Forelimb muscle (tissue), 1 donor: ENCODE measurements at regions not wholly inside any gene's neighbourhood (a gene's known extent, or its start where the extent isn't known, plus 50 kb on each side); places are given as distances from the start of the nearest gene placed in this dataset.
"Not testable (repeated sequence)": the region's sequence is repeated elsewhere in the genome, so short reads cannot be mapped to it uniquely, and the experiment has no call there.

Source experiments
- DNase-seq: peaks from one replicate; pipeline ENCODE4 v3.0.0-alpha.2; 2013; ENCODE audit warnings: low read depth

DNA sequence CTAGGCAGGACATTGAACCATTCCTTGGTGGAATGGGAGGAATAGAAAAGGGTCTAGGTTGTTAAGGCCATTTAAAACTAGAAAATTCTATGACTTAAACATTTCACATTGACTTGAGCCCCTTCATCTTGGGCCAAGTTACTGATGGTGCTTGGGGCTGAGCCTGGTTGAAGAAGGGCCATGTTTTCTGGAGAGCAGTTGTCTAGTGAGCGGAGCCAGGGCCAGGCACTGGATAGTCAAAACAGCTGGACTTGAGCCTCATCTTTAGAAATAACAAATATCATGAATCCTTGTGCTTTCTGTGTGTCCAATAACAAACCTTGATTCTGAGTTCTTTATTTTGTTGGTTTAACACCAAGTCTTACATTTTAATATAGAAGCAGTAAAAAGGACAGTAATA lies 134.6 kb upstream of the TCF21 start:
- DNase-seq, result no peak

DNA sequence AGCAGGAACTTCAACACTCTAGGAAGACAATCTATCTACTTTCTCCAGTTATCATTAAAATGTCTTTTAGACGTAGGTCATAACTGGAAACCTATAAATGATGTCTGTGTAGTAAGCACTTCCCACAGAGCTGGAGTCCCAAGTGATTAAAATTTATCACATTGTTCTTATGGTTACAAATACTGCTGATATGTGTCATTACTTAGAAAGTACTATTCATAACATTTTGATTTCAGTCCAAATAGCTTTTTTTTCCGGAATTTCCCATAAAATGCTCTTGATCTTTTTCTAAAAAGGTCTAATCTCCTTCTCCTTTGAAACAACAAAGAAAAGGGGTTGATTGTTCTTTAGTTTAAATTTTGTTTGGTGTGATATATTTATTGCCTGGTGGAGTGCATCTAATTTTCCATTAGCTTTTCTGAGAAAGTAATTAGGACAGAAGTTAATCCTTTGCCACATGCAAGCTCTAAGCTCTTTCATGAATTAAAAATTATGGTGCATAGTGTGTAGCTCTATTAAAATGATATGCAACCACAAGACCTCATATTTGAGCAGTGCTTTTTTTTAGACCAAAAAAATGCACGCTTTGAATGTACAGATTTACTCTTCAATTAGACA lies 132.7 kb upstream of the TCF21 start:
- no peak for DNase-seq

DNA sequence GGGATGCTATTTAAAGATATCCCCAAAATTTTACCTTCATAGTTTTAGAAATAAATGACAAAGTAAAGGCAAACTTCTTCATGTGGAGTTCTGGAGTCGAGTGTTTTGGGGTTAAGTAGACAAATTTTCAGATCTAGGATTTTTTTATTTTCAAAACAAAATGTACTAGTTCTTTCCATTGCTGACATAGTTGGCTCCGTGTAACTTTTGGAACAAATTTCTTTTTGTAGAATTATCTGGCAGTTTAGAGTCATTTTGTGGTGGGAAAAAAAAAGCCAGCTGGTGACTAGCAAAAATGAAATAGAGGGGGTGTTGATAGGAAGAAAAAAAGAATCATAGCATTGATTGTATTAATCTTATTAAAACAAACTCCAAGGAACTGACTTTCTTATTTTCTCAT lies 131.6 kb upstream of the TCF21 start:
- peak; percentile 75 for DNase-seq

DNA sequence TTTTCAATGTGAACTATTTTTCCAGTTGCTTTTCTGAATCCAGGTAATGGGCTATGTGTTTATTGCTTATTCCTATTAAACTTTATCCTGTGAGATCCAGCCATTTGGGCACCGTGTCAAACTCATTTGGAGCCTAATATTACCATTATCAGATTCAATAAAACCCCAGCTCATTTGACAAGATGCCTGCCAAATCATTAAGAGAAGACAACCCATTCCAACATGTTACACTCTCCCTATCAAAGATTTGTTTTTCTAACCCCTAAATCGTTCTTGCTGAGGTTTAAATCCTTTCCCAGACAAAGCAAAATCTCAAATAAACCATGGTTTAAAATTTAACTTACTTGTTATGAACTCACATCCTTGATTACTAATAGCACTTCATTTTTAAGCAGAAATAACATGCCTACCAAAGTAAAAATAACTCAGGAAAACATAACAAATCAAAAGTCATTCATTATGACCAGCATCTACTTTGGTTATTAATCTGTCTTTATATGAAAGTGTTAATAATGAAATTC lies 130.0 kb upstream of the TCF21 start:
- DNase-seq, result no peak

DNA sequence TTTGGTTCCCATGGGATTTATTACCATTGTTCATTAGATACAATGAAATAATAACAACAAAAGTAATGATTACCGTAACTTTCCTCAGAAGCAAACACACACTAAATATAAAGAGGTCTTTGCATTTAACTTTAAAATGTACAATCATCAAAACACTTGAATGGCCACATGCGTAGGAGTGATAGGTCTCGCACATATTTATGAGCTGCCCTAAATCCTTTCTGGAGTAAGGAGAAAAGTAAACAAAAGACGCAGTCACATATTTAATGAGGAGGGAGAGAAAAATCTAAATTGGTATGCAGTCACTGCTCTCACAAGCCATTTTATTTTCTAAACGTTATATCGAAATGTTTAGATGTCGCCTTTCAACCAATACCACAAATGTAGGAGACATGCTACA lies 129.4 kb upstream of the TCF21 start:
- no peak for DNase-seq

DNA sequence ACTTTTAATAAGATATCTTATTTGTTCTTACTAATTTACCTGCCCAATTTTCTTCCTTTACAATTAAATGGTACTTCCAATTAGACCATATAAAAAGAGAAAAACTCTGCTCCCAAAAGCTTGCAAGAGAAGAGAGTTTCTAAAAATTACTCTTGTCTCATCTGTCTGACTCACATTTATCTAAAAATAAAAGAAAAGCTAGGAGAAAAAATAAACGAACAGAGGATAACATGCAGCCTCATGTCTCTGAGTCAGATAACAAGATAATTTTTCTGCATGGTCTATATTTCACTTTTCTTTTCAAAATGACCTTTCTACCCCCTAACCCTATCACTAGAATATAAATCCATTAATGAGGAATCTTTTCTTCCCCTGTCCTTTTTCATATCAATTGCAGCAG lies 127.2 kb upstream of the TCF21 start:
- DNase-seq, result no peak

DNA sequence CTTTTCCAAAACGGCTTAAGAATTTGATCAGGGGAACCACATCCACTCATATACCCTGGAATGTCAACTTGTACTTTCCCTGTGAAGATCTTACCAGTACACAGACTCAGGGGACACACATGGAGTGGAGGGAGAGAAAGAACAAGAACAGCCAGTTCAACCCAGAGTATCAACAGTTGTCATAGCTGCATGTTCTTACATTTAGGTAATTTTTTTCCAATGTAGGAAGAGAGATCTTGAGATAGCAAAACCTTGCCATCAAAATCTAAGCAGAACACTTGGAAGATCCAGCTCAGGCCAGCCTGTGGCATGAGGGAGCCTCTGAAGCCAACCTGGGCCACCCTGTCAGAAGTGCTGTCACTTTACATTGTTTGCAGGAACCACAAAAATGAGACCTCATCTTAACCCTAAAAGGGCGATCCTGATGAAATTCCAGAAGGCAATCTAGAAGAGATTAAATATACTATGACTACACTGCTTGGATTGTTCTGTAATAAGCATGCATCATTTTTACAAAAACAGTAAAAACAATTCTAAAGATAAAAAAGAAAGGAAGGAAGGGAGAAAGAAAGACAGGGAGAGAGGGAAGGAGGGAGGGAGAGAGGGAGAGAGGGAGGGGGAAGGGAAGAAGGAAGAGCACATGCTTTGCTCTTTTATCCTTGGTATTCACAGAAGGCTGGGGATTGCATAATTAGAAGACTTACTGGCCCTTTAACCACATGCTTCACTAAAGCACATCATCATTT lies 124.7 kb upstream of the TCF21 start:
- no peak for DNase-seq

DNA sequence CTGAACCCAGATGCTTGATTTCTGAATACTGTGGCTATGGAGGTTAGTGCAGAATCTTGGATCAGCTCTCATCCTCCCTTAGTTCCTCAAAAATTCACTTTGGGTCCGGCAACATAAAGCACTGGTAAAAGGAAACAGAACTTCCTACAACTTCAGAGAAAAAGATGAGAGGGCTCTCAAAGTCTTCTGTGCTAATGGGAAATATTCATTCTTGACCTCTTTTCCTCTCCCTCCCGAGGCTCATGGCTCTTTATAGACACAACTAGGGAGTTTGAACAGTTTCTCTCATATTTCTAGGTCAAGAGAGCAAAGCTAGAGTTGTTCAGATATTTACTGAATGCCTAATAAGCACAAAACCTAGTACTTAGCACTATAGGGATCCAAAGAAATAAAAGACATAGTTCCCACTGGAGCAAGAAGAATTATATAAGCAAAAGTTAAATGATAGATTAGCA lies 124.1 kb upstream of the TCF21 start:
- no peak for DNase-seq

DNA sequence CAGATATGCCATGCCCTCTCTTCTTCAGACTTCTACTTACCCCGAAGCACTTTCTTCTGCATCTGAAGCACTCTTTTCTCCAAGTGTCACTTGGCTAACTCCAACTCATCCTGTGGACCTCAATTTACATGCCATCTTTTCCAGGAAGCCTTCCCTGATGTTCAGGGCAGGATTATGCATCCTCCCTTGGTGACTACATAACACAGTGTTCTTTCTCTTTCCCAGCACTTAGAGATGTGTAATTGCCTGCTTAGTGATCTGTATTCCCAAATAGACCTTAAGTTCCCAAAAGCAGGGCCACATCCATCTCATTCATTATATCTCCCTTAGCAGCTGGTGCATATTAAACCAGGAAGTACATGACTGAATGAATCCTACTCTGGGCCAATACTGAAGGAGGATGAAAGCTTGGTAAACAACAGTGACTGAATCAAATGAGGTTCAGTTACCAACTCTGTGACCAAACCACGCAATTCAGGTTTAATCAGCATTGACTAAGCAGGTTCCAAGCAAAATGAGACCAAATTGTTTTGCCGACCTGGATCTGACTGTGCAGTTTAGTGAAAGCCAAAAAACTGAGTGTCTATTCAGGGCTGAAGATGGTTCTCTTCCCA lies 121.4 kb upstream of the TCF21 start:
- no peak for DNase-seq

DNA sequence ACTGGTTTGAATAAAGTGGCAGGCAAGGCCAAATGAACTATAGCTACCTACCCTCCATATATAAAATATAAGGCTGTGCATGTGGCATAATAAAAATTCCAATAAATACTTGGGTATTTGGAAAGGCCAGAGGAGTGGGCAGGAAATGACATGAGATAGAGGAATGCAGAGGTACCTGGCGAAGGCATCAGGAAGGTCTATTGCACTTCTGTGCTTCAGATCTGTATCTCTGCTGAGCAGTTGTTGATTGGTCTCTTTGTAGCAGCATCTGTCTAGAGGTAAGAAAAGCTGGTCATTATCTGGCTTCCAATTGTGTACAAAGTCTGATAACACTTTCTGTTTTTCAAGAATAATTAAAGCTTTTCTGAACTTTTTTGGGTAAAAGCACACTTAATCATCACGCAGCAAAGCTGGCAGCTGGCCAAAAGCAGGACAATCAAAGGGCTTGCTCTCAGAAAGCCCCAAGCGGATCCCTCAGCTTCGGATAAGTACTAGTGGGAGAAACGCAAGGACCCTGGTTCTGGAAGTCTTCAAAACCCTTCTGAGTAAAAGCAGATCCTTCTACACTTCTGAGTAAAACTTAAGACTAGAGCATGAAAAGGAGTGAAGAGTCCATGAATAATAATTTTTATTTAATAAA lies 120.1 kb upstream of the TCF21 start:
- DNase-seq, result no peak

DNA sequence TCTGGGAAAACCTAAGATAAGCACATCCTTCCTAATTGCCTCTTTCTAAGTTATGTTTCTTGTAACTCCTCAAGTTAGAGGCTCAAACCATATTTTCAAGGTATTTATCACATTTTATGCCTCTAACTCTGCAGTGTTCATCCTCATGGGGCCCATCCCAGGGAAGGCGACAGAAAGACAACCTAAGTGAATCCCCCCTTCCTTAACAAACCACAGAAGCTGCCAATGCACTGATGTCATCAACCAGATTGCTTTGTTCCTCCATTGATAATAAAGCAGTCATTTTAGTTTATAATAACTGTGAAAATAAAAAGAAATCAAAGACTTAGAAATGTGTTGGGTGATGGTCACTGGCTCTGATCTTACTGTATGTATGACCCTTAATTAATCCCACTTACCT lies 119.5 kb upstream of the TCF21 start:
- DNase-seq, result no peak

DNA sequence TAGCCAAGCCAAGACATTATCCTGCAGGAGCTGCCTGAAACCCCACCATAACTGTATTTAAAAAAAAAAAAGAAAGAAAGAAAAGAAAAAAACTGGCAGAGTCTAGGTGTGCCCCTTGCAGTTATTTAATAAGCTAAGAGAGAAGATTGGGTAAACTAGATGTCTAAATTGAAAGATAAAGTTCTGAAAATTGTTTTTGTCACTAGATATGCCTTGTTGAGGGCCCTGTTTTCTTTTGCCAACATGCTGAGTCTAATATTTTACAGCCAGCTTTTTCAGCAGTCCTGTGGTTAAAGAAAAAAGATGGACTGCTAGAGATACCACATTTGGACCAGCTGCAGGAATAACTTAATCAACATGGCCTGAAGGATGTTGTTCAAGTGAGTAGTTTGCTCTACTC lies 116.3 kb upstream of the TCF21 start:
- DNase-seq, result no peak

DNA sequence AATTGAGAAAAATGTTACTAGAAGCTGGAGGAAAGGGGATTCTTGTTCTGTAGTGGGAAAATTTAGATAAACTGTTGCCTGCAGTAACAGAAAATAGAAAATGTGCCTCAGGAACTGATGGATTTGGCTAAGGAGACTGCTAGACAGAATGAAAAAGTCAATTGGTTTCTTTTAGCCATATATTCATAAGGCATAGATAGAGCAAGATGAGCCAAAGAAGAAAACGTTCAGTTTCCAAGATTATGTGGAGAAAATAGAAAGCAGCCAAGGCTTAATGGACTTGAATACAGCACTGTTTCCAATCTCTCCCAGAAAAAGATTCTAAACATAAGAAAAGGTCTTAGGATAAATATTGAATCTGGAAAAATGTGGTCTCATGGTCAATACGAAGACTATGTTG lies 115.1 kb upstream of the TCF21 start:
- no peak for DNase-seq

DNA sequence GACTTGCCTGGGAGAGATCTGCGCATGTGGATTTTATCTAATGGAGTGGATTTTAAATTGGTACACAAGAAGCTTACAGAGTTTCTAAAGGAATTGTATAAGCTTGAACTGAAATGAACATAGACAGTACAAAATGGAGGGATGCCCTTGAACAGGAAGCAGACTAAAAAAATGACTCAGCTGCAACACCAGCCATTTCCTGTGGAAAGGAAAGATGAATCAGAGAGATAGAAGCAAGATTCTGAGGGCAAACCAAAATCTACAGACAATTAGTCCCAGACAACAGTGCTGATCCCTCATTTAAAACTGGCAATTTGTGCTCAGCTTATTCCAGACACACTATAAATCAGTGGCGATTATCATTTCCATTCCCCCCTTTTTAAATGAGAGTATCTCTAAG lies 114.6 kb upstream of the TCF21 start:
- DNase-seq, result no peak

DNA sequence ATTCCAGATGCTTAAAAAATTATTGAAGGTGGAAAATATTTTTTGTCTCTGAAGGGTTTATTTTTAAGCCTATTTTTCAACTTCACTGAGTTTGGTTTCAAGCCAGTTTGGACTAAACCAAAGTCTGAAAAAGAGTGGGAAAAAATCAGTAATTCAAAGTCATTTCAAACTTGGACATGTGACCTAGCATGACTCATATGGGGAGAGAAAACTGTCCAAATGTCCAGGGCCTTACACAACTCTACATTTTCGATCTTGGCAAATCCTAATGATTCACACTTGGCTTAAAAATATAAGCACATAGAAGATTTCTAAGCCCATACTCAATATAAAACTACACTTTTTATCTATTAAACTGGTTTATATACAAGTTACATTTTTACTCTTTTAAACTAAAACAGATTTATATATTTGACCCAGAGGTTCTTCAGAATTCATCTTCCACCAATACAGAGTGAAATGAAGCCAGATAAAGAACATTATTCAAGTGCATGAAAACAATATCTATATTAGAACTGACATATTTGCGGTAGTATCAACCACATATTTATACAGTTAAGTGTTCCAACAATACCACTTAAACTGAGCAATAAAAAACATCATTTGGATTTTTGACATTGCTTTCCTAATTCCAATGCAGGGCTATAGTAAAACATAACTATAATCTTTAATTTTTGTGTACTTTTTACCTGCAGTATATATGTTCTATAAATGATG lies 110.3 kb upstream of the TCF21 start:
- peak; percentile 86 for DNase-seq

DNA sequence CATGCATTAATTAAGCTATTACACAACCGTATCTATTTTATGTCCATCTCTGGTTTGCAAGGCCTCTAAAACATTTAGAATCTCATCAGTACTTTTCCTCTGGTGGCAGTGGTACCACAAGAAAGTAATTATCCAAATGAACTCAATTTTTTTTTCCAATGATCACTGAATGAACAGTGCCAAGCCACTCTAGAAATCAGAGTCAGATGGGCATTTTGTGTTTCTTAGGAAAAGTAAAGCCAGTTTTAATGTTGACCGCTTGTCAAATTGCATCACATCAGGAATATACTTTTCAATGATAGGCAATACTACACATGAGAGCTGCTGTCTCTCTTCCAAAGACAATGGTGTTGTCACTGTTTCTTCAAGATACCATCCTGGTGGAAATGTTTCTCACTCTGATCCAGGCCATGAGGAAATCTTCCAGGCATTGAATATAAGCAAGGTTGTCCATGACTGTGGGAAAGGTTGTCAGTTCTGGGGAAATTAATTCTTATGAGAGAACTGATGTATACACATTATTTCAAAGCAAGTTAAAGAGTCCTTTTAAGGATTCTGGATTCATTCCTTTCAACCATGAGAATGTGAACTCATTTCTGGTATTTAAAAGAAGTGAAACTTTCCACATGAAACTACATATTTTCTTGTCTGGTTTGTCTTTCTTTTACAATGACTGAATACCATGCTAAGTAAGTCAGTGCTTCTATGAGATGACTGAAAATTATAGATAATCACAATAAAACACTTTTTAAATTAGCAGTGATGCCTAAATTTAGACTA lies 108.8 kb upstream of the TCF21 start:
- no peak for DNase-seq

DNA sequence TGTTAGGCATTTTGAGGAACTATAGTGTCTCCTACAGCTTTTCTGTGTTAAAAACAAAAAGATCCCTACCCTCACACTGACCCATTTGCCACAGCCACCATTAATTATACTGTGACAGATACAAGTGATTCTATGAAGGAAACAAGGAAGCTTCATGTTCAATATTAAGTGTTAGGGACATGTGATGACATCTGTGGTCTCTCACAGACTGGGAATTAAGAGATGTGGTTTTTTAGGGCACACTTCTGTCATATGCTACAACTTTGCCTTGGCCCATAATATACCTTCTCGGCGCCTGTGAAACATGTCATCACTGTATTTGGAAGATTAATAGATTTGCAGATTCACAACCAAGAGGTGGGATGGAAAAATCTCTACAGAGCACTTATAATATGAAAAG lies 102.9 kb upstream of the TCF21 start:
- DNase-seq, result no peak

DNA sequence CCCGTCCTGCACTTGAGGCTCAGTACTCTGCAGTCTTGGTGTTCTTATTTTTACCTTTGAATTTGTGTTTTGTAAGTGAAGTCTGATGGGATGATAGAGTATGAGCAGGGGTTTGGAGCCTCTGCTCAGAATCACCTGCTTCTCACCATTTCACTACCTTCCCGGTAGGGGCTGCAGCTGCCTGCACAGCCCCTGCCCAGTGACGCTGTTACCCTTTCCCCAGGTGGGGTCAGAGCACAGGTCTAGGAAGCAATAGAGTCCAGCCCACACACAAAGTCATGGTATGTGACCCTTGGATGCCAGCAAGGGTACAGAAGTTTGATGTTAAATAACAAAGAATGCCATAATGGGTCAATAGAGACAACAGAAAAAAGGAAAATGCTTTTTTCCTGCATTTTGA lies 101.8 kb upstream of the TCF21 start:
- no peak for DNase-seq

DNA sequence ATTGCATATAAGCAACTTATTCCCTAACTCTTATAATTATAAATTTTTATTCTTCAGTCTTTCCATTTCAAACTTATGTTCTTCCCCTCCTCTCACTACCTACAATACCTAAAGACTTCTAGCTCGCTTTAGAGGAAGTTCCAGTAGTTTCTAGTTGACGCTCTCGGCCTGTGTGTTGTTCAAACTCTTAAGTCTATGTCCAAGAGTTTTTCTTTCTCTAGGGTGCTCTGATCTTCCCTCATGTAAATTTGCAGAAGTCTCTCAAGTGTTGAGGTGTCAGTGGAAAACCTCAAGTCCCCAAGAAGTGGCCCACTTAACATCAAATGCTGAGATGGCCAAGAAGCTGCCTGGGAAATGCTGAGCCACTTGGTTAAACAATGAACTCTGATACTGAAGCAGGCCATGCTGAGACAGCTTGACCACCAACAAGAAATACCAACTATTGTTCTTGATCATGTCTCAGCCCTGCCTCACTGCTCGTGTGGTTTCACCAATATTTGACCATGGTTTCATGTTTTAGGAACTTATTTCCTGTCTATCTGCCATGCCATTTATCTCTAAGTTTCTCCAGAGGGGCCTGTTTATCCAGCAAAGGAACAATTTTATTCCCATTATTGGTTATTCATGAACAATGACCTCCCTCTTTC lies 100.9 kb upstream of the TCF21 start:
- no peak for DNase-seq

DNA sequence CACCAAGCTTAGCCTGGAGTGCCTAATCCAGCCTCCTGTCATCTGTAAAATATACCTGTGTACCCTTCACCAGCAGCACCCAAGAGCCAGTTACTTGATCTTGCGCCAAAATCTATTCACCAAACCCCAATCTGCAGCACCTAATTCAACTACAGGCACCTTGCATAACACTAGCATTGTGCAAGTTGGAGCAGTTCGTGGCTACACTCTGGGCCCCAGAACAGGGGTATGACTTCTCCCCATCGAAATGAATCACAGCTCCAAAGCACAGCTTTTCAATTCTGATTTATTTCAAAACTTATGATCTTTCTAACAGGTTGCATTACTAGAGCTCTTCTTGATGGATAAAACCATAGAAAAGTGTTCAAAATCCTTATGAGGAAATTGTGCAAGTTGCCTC lies 100.4 kb upstream of the TCF21 start:
- DNase-seq, result no peak

DNA sequence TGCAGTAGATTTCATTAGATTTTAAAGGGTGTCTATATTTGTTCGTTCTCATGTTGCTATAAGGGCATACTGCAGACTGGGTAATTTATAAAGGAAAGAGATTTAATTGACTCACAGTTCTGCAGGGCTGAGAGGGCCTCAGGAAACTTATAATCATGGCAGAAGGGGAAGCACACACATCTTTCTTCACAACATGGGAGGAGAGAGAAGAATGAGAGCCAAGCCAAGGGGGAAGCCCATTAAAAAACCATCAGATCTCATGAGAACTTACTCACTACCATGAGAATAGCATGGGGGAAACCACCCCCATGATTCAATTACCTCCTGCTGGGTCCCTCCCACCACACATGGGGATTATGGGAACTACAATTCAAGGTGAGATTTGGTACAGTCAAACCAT lies 99.5 kb upstream of the TCF21 start:
- DNase-seq, result not testable (repeated sequence)
